H1 (cell line): ENCODE measurements at regions not wholly inside any gene's neighbourhood (a gene's known extent, or its start where the extent isn't known, plus 50 kb on each side); places are given as distances from the start of the nearest gene placed in this dataset.

ENCODE experiments used
- CTCF ChIA-PET: fragments of 300-600 bp; sonication (Branson Sonifier 250); formaldehyde crosslinking; loops from one replicate; lab custom pipeline; 2021; ENCODE audit not compliant: partially characterized antibody; lab: Charles Lee
- POLR2A ChIA-PET: fragments of 300-600 bp; sonication (Branson Sonifier 250); formaldehyde crosslinking; loops from one replicate; lab custom pipeline; 2021; ENCODE audit warnings: inconsistent platforms; ENCODE audit not compliant: partially characterized antibody; lab: Charles Lee
- DNase-seq, 2 experiments: peaks; one replicate each; pipeline versions ENCODE4 v3.0.0 to v3.0.0-alpha.2; 2010 to 2022; ENCODE audit warnings: low spot score in 2 of 2, low read depth in 1 of 2, mixed read lengths in 1 of 2
- FAIRE-seq: peaks from 2 replicates; lab custom pipeline; 2011; peaks lifted over from hg19 to GRCh38; lab: Jason Lieb, UNC
- H2AFZ ChIP-seq: 2 replicates; pipeline ENCODE4 v1.8.1; 2012; ENCODE audit warnings: low read length, inconsistent platforms
- H2AK5ac ChIP-seq: 2 replicates; pipeline ENCODE4 v1.6.1; 2013; ENCODE audit warnings: low read depth, low read length
- H2BK120ac ChIP-seq: replicated peaks from 2 replicates; pipeline ENCODE3; 2013; ENCODE audit warnings: low read depth, low read length, inconsistent platforms
- H2BK12ac ChIP-seq: 2 replicates; pipeline ENCODE4 v1.6.1; 2013; ENCODE audit warnings: low read depth, low read length
- H2BK15ac ChIP-seq: 2 replicates; pipeline ENCODE4 v1.6.1; 2013; ENCODE audit warnings: low read length
- H2BK20ac ChIP-seq: 2 replicates; pipeline ENCODE4 v1.6.1; 2013; ENCODE audit warnings: low read length
- H2BK5ac ChIP-seq: 2 replicates; pipeline ENCODE4 v1.6.1; 2013; ENCODE audit warnings: low read depth, low read length
- H3K14ac ChIP-seq: 2 replicates; pipeline ENCODE4 v1.6.1; 2013; ENCODE audit warnings: inconsistent platforms; ENCODE audit not compliant: insufficient read length
- H3K18ac ChIP-seq: 2 replicates; pipeline ENCODE4 v1.6.1; 2013; ENCODE audit warnings: low read length; ENCODE audit errors: extremely low read depth
- H3K23ac ChIP-seq: 2 replicates; pipeline ENCODE4 v1.6.1; 2013; ENCODE audit warnings: inconsistent platforms; ENCODE audit not compliant: insufficient read length
- H3K23me2 ChIP-seq: 2 replicates; pipeline ENCODE4 v1.6.1; 2013; ENCODE audit warnings: low read depth, low read length
- H3K27ac ChIP-seq: 2 replicates; pipeline ENCODE4 v1.6.1; 2011; ENCODE audit warnings: low read depth, low read length, inconsistent platforms
- H3K27me3 ChIP-seq, 4 experiments: replicated peaks in 1 of 4; 1 replicate in 1 of 4; 2 replicates in 3 of 4; pipeline versions ENCODE4 v1.6.1 to v1.8.1; 2011 to 2013; ENCODE audit warnings: low read length in 3 of 4, mild to moderate bottlenecking in 3 of 4, inconsistent platforms in 2 of 4, mixed read lengths in 2 of 4, moderate library complexity in 1 of 4; ENCODE audit not compliant: control insufficient read depth in 3 of 4, insufficient read depth in 3 of 4; ENCODE audit errors: extremely low read depth in 1 of 4
- H3K36me3 ChIP-seq, 4 experiments: 2 replicates each; pipeline versions ENCODE4 v1.6.1 to v1.8.1; 2011 to 2013; ENCODE audit warnings: mild to moderate bottlenecking in 4 of 4, low read length in 3 of 4, moderate library complexity in 2 of 4, control low read depth in 1 of 4, inconsistent platforms in 1 of 4; ENCODE audit not compliant: insufficient read depth in 4 of 4, control insufficient read depth in 2 of 4
- H3K4ac ChIP-seq: replicated peaks from 2 replicates; pipeline ENCODE3; 2013; ENCODE audit warnings: low read length, low read depth, mixed read lengths, inconsistent platforms; ENCODE audit not compliant: insufficient read length
- H3K4me1 ChIP-seq, 4 experiments: replicated peaks in 1 of 4; 1 replicate in 1 of 4; 2 replicates in 3 of 4; pipeline versions ENCODE4 v1.6.1 to v1.8.1; 2011 to 2013; ENCODE audit warnings: low read length in 3 of 4, inconsistent platforms in 2 of 4, mixed read lengths in 1 of 4; ENCODE audit not compliant: insufficient read depth in 4 of 4, control insufficient read depth in 3 of 4
- H3K4me2 ChIP-seq, 2 experiments: 2 replicates each; pipeline versions ENCODE4 v1.6.1 to v1.8.1; 2011 to 2013; ENCODE audit warnings: low read depth in 2 of 2, low read length in 2 of 2, control low read depth in 1 of 2, inconsistent platforms in 1 of 2, mild to moderate bottlenecking in 1 of 2; ENCODE audit not compliant: insufficient read depth in 1 of 2
- H3K4me3 ChIP-seq, 4 experiments: fragments of 200-600, 300-600 bp in 1 of 4; sonication (generic), shearing (Covaris generic), sonication (Bioruptor Twin) in 1 of 4; 2 replicates each; pipeline versions ENCODE4 v1.5.1 to v1.8.1; 2011 to 2016; ENCODE audit warnings: low read length in 4 of 4, low read depth in 3 of 4, control low read depth in 2 of 4, inconsistent platforms in 2 of 4, mild to moderate bottlenecking in 2 of 4, mixed read lengths in 1 of 4, moderate library complexity in 1 of 4; ENCODE audit not compliant: insufficient read depth in 2 of 4; ENCODE audit errors: extremely low read depth in 1 of 4
- H3K56ac ChIP-seq: replicated peaks from 2 replicates; pipeline ENCODE3; 2013; ENCODE audit warnings: low read depth, mild to moderate bottlenecking, mixed read lengths, low read length, inconsistent platforms; ENCODE audit not compliant: insufficient read length
- H3K79me1 ChIP-seq: 2 replicates; pipeline ENCODE4 v1.6.1; 2013; ENCODE audit warnings: low read depth, low read length, control low read depth
- H3K79me2 ChIP-seq, 2 experiments: 2 replicates each; pipeline versions ENCODE4 v1.6.1 to v1.8.1; 2012 to 2013; ENCODE audit warnings: low read length in 2 of 2, mild to moderate bottlenecking in 2 of 2, inconsistent platforms in 1 of 2; ENCODE audit not compliant: insufficient read depth in 2 of 2, control insufficient read depth in 1 of 2
- H3K9ac ChIP-seq, 4 experiments: replicated peaks in 1 of 4; 1 replicate in 1 of 4; 2 replicates in 3 of 4; pipeline versions ENCODE4 v1.6.1 to v1.8.1; 2011 to 2013; ENCODE audit warnings: low read depth in 3 of 4, low read length in 3 of 4, control low read depth in 2 of 4, mild to moderate bottlenecking in 2 of 4, moderate library complexity in 2 of 4, inconsistent platforms in 1 of 4; ENCODE audit errors: extremely low read depth in 1 of 4
- H3K9me3 ChIP-seq, 2 experiments: 2 replicates each; pipeline versions ENCODE4 v1.6.1 to v1.8.1; 2012 to 2013; ENCODE audit warnings: mild to moderate bottlenecking in 2 of 2, moderate library complexity in 2 of 2, control low read depth in 1 of 2, inconsistent platforms in 1 of 2, low read depth in 1 of 2, low read length in 1 of 2, mixed read lengths in 1 of 2; ENCODE audit not compliant: insufficient read depth in 2 of 2
- H4K20me1 ChIP-seq, 2 experiments: replicated peaks in 1 of 2; 2 replicates each; pipeline versions ENCODE3 to v1.8.1; 2011 to 2013; ENCODE audit warnings: inconsistent platforms in 2 of 2, low read length in 2 of 2, mild to moderate bottlenecking in 1 of 2; ENCODE audit not compliant: insufficient read depth in 2 of 2, control insufficient read depth in 1 of 2
- H4K5ac ChIP-seq: 2 replicates; pipeline ENCODE4 v1.6.1; 2013; ENCODE audit warnings: low read length, low read depth, mixed read lengths, inconsistent platforms; ENCODE audit not compliant: insufficient read length
- H4K8ac ChIP-seq: 2 replicates; pipeline ENCODE4 v1.8.0; 2013; ENCODE audit warnings: mild to moderate bottlenecking, moderate library complexity, low read length, inconsistent platforms; ENCODE audit not compliant: insufficient read depth; ENCODE audit errors: extremely low read depth
- H4K91ac ChIP-seq: replicated peaks from 2 replicates; pipeline ENCODE3; 2013; ENCODE audit warnings: low read length, mixed read lengths, inconsistent platforms; ENCODE audit not compliant: insufficient read length
- BCL11A ChIP-seq, 2 experiments: IDR thresholded peaks; one replicate each; pipeline ENCODE4 v1.6.1; 2011; ENCODE audit warnings: low read depth in 2 of 2, low read length in 2 of 2, mild to moderate bottlenecking in 2 of 2
- EGR1 ChIP-seq: IDR thresholded peaks from 2 replicates; pipeline ENCODE4 v1.6.1; 2011; ENCODE audit warnings: low read depth, low read length, borderline replicate concordance
- EP300 ChIP-seq, 2 experiments: IDR thresholded peaks; 1 replicate in 1 of 2; 2 replicates in 1 of 2; pipeline ENCODE4 v1.6.1; 2011 to 2012; ENCODE audit warnings: low read depth in 2 of 2, low read length in 2 of 2, mild to moderate bottlenecking in 2 of 2, borderline replicate concordance in 1 of 2, inconsistent platforms in 1 of 2, moderate library complexity in 1 of 2
- GABPA ChIP-seq: IDR thresholded peaks from 2 replicates; pipeline ENCODE4 v1.6.1; 2011; ENCODE audit warnings: mild to moderate bottlenecking, low read length, moderate library complexity, borderline replicate concordance; ENCODE audit not compliant: insufficient read depth
- JUND ChIP-seq: IDR thresholded peaks from 2 replicates; pipeline ENCODE4 v1.6.1; 2011; ENCODE audit warnings: mild to moderate bottlenecking, improper control_type of control experiment, low read length
- NANOG ChIP-seq: IDR thresholded peaks from 2 replicates; pipeline ENCODE4 v1.6.1; 2011; ENCODE audit warnings: low read length, low read depth, mild to moderate bottlenecking, inconsistent platforms; ENCODE audit not compliant: insufficient read depth, poor library complexity, severe bottlenecking
- RFX5 ChIP-seq: IDR thresholded peaks from 2 replicates; pipeline ENCODE4 v1.6.1; 2011; ENCODE audit warnings: low read depth, low read length, improper control_type of control experiment, borderline replicate concordance
- SRF ChIP-seq: IDR thresholded peaks from 2 replicates; pipeline ENCODE4 v1.6.1; 2011; ENCODE audit warnings: mild to moderate bottlenecking, low read depth, low read length, moderate library complexity
- WGBS, 2 experiments: shearing (Covaris generic) in 1 of 2; methylation state at CpG; one replicate each; pipeline versions ENCODE4 v1.1.6 to v1.1.7; 2013 to 2015; ENCODE audit warnings: low lambda C conversion rate in 2 of 2, mixed read lengths in 2 of 2, inconsistent platforms in 1 of 2, low coverage in 1 of 2, missing lambda C conversion rate in 1 of 2; ENCODE audit not compliant: insufficient replicate concordance in 2 of 2, insufficient coverage in 1 of 2, insufficient read length in 1 of 2; ENCODE audit errors: extremely low coverage in 1 of 2, missing lambda C conversion rate in 1 of 2; 5-methylcytosine and 5-hydroxymethylcytosine counted together
- TF ChIP-seq, protein P1 (sequence below): IDR thresholded peaks from 2 replicates; pipeline ENCODE4 v1.6.1; 2011; ENCODE audit warnings: low read length, improper control_type of control experiment

DNA sequence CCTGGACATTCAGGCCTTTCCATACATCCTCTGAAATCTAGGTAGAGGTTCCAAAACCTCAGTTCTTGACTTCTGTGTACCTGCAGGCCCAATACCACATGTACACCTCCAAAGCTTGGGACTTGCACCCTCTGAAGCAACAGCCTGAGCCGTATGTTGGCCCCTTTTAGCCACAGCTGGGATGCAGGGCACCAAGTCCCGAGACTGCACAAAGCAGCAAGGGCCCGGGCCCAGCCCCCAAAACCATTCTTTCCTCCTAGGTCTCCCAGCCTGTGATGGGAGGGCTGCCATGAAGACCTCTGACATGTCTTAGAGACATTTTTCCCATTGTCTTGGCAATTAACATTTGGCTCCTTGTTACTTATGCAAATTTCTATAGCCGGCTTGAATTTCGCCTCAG is 107.4 kb upstream of the FRMD1 start:
- Histone ChIP-seq H3K18ac (no peak overlapping the region), H3K4me2 (no peak overlapping the region), H4K91ac (no peak overlapping the region), H2BK20ac (no peak overlapping the region), H3K4me1 (peaks cover 1 to 7% (median 4%) of the 10 kb centered on the region in 4 experiments; a peak in 5 of 7 replicates), H3K4ac (no peak overlapping the region), H3K9ac (no peak overlapping the region), H3K23me2 (no peaks in the 10 kb centered on the region), H2AK5ac (no peak overlapping the region), H2BK120ac (no peak overlapping the region), H3K4me3 (no peak overlapping the region), H3K23ac (no peak overlapping the region), H3K36me3 (no peaks in the 10 kb centered on the region), H3K14ac (no peak overlapping the region), H3K27me3 (peaks cover 0 to 2% (median 1%) of the 10 kb centered on the region in 4 experiments; a peak in 2 of 7 replicates), H3K79me1 (no peaks in the 10 kb centered on the region), H2BK12ac (no peak overlapping the region), H2BK5ac (no peak overlapping the region), H3K79me2 (no peaks in the 10 kb centered on the region), H3K56ac (no peak overlapping the region), H2AFZ (no peak overlapping the region), H2BK15ac (no peak overlapping the region), H4K20me1 (no peaks in the 10 kb centered on the region), H3K9me3 (peaks cover 9 to 15% of the 10 kb centered on the region in 2 experiments; a peak in 2 of 4 replicates), H4K8ac (no peak overlapping the region; the same call in 1 of the 2 replicates), H3K27ac (no peak overlapping the region), H4K5ac (no peak overlapping the region)
- POLR2A ChIA-PET, result no interaction called here
- FAIRE-seq, result no peak
- CTCF ChIA-PET, result no interaction called here
- peak in 1 of 2 experiments; percentile 13 for DNase-seq
- WGBS, 2 experiments, result 93% methylated on average over 5 of the region's 5 CpGs; no CpG with 5 or more reads in 1 of the 2 experiments
- TF ChIP-seq SRF, result no peak
- TF ChIP-seq BCL11A (IDR thresholded peaks at IDR 0.05; ENCODE audit: low read depth in 2 of 2, low read length in 2 of 2), result no peak
- no peak for TF ChIP-seq JUND
- no peak for TF ChIP-seq GABPA
- TF ChIP-seq, protein P1, sequence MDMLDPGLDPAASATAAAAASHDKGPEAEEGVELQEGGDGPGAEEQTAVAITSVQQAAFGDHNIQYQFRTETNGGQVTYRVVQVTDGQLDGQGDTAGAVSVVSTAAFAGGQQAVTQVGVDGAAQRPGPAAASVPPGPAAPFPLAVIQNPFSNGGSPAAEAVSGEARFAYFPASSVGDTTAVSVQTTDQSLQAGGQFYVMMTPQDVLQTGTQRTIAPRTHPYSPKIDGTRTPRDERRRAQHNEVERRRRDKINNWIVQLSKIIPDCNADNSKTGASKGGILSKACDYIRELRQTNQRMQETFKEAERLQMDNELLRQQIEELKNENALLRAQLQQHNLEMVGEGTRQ, result no peak
- no peak for TF ChIP-seq NANOG
- no peak for TF ChIP-seq RFX5
- TF ChIP-seq EP300 (IDR thresholded peaks at IDR 0.05; ENCODE audit: borderline replicate concordance in 1 of 2, low read depth in 2 of 2, low read length in 2 of 2), result no peak
- no peak for TF ChIP-seq EGR1
- TF ChIP-seq, all 59 proteins: peak for 0
